D721Med (cell line): ENCODE measurements at regions not wholly inside any gene's neighbourhood (a gene's known extent, or its start where the extent isn't known, plus 50 kb on each side); places are given as distances from the start of the nearest gene placed in this dataset.

ENCODE experiments used
- DNase-seq: peaks from one replicate; pipeline ENCODE4 v3.0.0; 2011; ENCODE audit warnings: low spot score; ENCODE audit not compliant: insufficient read length
- FAIRE-seq: peaks from 2 replicates; lab custom pipeline; 2011; peaks lifted over from hg19 to GRCh38; lab: Jason Lieb, UNC
- TF ChIP-seq, protein P1 (sequence below): IDR thresholded peaks from 2 replicates; pipeline ENCODE4 v1.5.1; 2012; ENCODE audit warnings: mild to moderate bottlenecking, control low read depth; ENCODE audit not compliant: insufficient read depth; ENCODE audit errors: missing control alignments

- TF ChIP-seq, protein P1, sequence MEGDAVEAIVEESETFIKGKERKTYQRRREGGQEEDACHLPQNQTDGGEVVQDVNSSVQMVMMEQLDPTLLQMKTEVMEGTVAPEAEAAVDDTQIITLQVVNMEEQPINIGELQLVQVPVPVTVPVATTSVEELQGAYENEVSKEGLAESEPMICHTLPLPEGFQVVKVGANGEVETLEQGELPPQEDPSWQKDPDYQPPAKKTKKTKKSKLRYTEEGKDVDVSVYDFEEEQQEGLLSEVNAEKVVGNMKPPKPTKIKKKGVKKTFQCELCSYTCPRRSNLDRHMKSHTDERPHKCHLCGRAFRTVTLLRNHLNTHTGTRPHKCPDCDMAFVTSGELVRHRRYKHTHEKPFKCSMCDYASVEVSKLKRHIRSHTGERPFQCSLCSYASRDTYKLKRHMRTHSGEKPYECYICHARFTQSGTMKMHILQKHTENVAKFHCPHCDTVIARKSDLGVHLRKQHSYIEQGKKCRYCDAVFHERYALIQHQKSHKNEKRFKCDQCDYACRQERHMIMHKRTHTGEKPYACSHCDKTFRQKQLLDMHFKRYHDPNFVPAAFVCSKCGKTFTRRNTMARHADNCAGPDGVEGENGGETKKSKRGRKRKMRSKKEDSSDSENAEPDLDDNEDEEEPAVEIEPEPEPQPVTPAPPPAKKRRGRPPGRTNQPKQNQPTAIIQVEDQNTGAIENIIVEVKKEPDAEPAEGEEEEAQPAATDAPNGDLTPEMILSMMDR = no peak
- no peak for FAIRE-seq
Observed at GRCh38 chr11:90844041-90844440, 621.2 kb upstream of the CHORDC1 start.

DNA sequence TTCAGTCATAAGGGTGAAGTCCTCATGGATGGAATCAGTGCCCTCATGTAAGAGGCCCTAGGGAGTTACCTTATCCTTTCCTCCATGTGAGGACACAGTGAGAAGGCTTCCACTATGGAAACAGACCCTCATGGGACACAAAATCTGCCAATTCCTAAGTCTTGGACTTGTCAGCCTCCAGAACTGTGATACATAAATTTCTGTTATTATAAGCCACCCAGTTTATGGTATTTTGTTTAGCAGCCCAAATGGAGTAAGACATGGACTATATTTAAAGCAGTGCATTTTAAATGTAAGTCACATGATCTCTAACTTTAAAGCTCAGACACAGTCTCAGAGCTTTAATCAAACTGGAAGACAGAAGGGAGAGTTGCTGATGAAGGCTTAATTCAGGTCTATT, 619.8 kb upstream of the CHORDC1 start:
- TF ChIP-seq, protein P1 = no peak
- FAIRE-seq (no peak), DNase-seq (no peak)

More at GRCh38 chr11:90844041-90844440, 621.2 kb upstream of the CHORDC1 start:
- no peak for DNase-seq

- DNase-seq (no peak), FAIRE-seq (no peak)
- TF ChIP-seq, protein P1 = no peak
Observed at GRCh38 chr11:90840071-90840470, 617.2 kb upstream of the CHORDC1 start.

- DNase-seq = no peak
- TF ChIP-seq, protein P1 = no peak
- no peak for FAIRE-seq
Observed at GRCh38 chr11:90836031-90836430, 613.2 kb upstream of the CHORDC1 start.

DNA sequence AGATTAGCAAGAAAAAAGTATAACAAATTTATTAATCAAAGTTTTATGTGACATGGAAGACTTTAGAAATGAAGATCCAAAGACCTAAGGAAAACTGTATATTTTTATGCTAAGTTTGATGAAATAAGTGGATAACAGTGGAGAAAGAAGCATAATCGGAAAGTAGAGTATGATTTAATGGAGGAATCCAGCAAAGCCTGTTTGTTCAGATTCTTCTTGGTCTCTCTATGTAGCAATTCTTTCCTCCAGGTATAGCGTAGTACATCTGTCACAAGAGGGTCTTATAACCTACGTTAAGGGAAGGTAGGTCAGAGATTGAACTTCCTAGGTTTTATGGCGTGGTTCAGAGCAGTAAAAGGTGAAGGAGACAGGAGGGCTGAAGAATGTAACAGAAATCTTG, 600.6 kb upstream of the CHORDC1 start:
- TF ChIP-seq, protein P1 = no peak
- FAIRE-seq (no peak), DNase-seq (no peak)

DNA sequence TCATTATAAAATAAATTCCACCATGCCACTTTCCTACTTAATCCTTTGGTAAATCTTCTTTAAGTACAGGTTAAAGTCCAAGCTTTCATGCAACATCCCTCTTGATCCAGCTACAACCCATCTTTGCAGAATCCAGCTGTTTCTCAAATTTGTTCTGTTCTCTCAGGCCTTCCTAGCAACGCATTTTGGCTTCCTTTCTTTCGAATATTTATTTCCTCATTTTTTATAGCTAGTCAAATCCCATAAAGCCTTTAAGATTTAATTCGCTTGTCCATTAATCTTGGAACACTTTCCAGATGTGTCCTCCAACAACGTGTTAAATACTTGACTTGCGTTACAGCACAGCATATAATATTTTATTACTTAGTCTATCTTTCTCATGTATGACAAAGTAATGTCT, 600.1 kb upstream of the CHORDC1 start:
- TF ChIP-seq, protein P1 = no peak
- FAIRE-seq (no peak), DNase-seq (no peak)

- FAIRE-seq = no peak
- TF ChIP-seq, protein P1 = no peak
- no peak for DNase-seq
Observed at GRCh38 chr11:90818196-90818745, 595.4 kb upstream of the CHORDC1 start.
